Omental fat pad (tissue), 3 donors: ENCODE measurements at regions not wholly inside any gene's neighbourhood (a gene's known extent, or its start where the extent isn't known, plus 50 kb on each side); places are given as distances from the start of the nearest gene placed in this dataset.

Experiments
- ATAC-seq: fragments of 150-250 bp; one replicate; pipeline ENCODE4 v1.9.1; 2016; ENCODE audit warnings: mild to moderate bottlenecking, moderate library complexity; ENCODE audit not compliant: low FRiP score
- DNase-seq: peaks from one replicate; pipeline ENCODE4 v3.0.0-alpha.2; 2019; ENCODE audit warnings: low spot score
- CTCF ChIP-seq, 3 donors: fragments of 450-650 bp; IDR thresholded peaks; one replicate each; pipeline ENCODE4 v1.5.1; 2016 to 2017; ENCODE audit warnings: antibody characterized with exemption in 3 of 3, mild to moderate bottlenecking in 3 of 3, moderate library complexity in 2 of 3

GRCh38 chr3:168981396-168981795 is 682.1 kb downstream of the MECOM start:
- ATAC-seq (no peak), DNase-seq (no peak)
- TF ChIP-seq CTCF (IDR thresholded peaks at IDR 0.05): no peak

- no peak for DNase-seq
- no peak for TF ChIP-seq CTCF (IDR thresholded peaks at IDR 0.05)
- no peak for ATAC-seq
Observed at GRCh38 chr3:168977716-168978374, 685.7 kb downstream of the MECOM start.

GRCh38 chr3:168976969-168977368 is 686.5 kb downstream of the MECOM start:
- DNase-seq (no peak), ATAC-seq (no peak)
- TF ChIP-seq CTCF (IDR thresholded peaks at IDR 0.05): no peak

GRCh38 chr3:168975576-168975975 is 687.9 kb downstream of the MECOM start:
- peak; percentile 48 for ATAC-seq
- DNase-seq: no peak
- no peak for TF ChIP-seq CTCF (IDR thresholded peaks at IDR 0.05)

GRCh38 chr3:168974617-168975403 is 688.7 kb downstream of the MECOM start:
- TF ChIP-seq CTCF (IDR thresholded peaks at IDR 0.05): no peak
- DNase-seq: no peak
- no peak for ATAC-seq

- no peak for DNase-seq
- TF ChIP-seq CTCF (IDR thresholded peaks at IDR 0.05): no peak
- no peak for ATAC-seq
Observed at GRCh38 chr3:168973897-168974296, 689.6 kb downstream of the MECOM start.

- DNase-seq (no peak), ATAC-seq (no peak)
- no peak for TF ChIP-seq CTCF (IDR thresholded peaks at IDR 0.05)
Observed at GRCh38 chr3:168973206-168973605, 690.3 kb downstream of the MECOM start.
